ENCODE measurements at regions not wholly inside any gene's neighbourhood (a gene's known extent, or its start where the extent isn't known, plus 50 kb on each side); places are given as distances from the start of the nearest gene placed in this dataset.

DNA sequence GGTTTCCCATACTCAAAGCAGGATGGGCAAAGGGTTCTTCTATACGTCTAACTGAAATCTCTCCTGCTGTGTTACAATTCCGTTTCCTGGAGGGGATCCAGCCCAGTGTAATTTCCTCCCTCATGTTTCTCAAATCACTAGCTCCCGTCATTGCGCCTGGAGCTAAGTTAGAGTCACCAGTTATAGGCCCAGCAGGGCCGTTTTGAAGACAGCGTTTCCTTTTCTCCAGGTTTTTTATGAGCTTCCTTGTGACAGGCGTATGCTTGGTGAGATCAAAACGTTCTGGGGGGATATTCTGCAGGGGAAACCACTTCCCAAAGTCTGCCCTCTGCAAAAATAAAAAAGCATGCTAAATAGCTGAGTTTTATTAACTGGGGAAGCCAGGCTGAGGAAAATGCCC is 53.0 kb upstream of the WWC1 start:
- peaks cover 0 to 3% (median 0%) of the 10 kb centered on the region in 3 donors for H3K4me1 Mint-ChIP-seq
- peaks cover 1% of the 10 kb centered on the region for H3K27me3 Mint-ChIP-seq
- no peak overlapping the region for H3K4me3 Mint-ChIP-seq
- H3K27ac Mint-ChIP-seq: no peak overlapping the region
- no peaks in the 10 kb centered on the region for H3K36me3 Mint-ChIP-seq
- H3K9me3 Mint-ChIP-seq: no peaks in the 10 kb centered on the region

DNA sequence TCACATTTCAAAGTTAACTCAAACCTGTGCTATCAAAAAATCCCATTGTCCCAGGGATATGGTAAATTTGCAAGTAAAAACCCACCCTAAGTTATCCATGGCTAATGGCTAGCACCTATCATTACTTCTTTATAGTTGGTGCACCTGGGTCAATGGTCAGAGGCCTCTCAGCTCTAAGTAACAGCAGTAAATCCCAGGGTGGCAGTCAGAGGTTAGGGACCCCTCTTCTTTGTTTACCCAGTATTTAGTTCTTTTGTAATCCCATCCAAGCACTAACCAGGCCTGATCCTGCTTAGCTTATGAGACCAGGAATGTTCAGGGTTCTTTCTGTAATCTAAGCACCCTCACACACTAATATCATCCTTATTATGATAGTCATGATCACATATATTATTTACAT is 52.1 kb upstream of the WWC1 start:
- Mint-ChIP-seq H3K27me3 (peaks cover 1% of the 10 kb centered on the region), H3K4me1 (peaks cover 0 to 3% (median 0%) of the 10 kb centered on the region in 3 donors), H3K9me3 (no peaks in the 10 kb centered on the region), H3K4me3 (no peak overlapping the region), H3K36me3 (no peaks in the 10 kb centered on the region), H3K27ac (no peak overlapping the region)

Data from IgD-negative memory B cell (primary cell).